ENCODE measurements at regions not wholly inside any gene's neighbourhood (a gene's known extent, or its start where the extent isn't known, plus 50 kb on each side); places are given as distances from the start of the nearest gene placed in this dataset.

DNA sequence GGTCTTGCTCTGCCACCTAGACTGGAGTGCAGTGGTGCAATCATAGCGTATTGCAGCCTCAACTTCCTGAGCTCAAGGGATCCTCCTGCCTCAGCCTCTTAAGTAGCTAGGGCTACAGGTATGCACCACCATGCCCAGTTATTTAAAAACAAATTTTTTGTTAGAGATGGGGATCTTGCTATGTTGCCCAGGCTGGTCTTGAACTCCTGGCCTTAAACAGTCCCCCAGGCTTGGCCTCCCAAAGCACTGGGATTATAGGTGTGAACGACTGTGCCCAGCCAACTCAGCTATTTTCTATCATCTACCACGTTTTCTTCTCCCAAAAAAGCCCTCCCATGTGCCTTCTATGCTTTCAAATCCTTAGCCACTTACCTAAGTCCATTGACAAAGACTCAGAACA, 243.7 kb upstream of the SOX4 start:
- no peaks in the 10 kb centered on the region for H3K36me3 ChIP-seq
- DNase-seq (no peak), ATAC-seq (no peak)
- intact Hi-C loops (cut with DNase I), result no loop called here
- no peak for TF ChIP-seq CTCF (IDR thresholded peaks at IDR 0.05)
- no peak overlapping the region for H3K4me3 ChIP-seq
- no peak overlapping the region for H3K27ac ChIP-seq
- no peaks in the 10 kb centered on the region for H3K27me3 ChIP-seq
- H3K4me1 ChIP-seq, result no peaks in the 10 kb centered on the region
- no peaks in the 10 kb centered on the region for H3K9me3 ChIP-seq

DNA sequence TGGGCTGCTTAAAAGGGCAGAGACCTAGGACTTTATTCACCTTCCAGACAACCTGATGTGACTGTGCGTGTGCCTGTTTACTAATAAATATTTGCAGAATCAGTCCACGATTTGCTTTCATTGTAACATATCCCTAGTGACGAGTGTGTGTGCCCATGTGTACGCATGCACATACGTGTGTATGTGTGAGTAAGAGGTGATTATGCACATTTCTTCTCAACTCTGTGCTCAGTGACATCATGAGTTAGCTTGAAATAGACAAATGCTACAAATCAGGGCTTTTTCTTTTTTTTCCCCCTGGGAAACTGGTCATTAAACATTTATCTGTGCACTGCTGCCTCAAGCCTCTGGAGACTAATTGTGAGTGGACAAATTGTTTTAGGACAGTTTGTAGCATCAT, 242.6 kb upstream of the SOX4 start:
- ATAC-seq (no peak), DNase-seq (no peak)
- Histone ChIP-seq H3K4me3 (no peak overlapping the region), H3K36me3 (no peaks in the 10 kb centered on the region), H3K27ac (no peak overlapping the region), H3K27me3 (no peaks in the 10 kb centered on the region), H3K4me1 (no peaks in the 10 kb centered on the region), H3K9me3 (no peaks in the 10 kb centered on the region)
- no peak for TF ChIP-seq CTCF (IDR thresholded peaks at IDR 0.05)
- intact Hi-C loops (cut with DNase I), result no loop called here

- no peak overlapping the region for H3K4me3 ChIP-seq
- TF ChIP-seq CTCF (IDR thresholded peaks at IDR 0.05), result no peak
- DNase-seq (no peak), ATAC-seq (peak; percentile 82)
- H3K4me1 ChIP-seq, result no peaks in the 10 kb centered on the region
- intact Hi-C loops (cut with DNase I), result no loop called here
- H3K9me3 ChIP-seq, result no peaks in the 10 kb centered on the region
- H3K27ac ChIP-seq, result no peak overlapping the region
- no peaks in the 10 kb centered on the region for H3K27me3 ChIP-seq
- no peaks in the 10 kb centered on the region for H3K36me3 ChIP-seq
These were observed 241.4 kb upstream of the SOX4 start for GRCh38 chr6:21352131-21352530.

DNA sequence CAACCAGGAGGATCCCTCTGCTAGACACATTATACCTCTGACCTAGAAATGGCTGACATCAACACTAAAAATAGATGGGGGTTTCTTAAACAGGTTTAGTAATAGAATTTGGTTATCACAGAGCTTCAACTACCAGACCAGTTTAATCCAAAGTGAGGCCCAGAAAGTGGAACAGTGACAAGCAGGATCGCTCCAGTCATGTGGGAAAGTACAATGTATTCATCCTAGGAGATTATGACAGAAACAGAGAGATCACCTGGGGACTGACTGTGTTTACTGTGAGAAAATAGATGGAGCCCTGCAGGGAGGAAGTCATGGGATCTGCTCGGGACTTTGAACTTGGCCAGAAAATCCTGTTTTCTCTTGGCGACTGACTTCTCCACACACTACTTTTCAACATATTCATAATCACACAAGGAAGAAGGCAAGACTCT, 238.7 kb upstream of the SOX4 start:
- no peak overlapping the region for H3K27ac ChIP-seq
- no peak overlapping the region for H3K4me3 ChIP-seq
- DNase-seq, result no peak
- no peak for ATAC-seq
- H3K4me1 ChIP-seq, result no peaks in the 10 kb centered on the region
- H3K9me3 ChIP-seq, result no peaks in the 10 kb centered on the region
- no peaks in the 10 kb centered on the region for H3K27me3 ChIP-seq
- intact Hi-C loops (cut with DNase I), result no loop called here
- TF ChIP-seq CTCF (IDR thresholded peaks at IDR 0.05), result no peak
- H3K36me3 ChIP-seq, result no peaks in the 10 kb centered on the region

DNA sequence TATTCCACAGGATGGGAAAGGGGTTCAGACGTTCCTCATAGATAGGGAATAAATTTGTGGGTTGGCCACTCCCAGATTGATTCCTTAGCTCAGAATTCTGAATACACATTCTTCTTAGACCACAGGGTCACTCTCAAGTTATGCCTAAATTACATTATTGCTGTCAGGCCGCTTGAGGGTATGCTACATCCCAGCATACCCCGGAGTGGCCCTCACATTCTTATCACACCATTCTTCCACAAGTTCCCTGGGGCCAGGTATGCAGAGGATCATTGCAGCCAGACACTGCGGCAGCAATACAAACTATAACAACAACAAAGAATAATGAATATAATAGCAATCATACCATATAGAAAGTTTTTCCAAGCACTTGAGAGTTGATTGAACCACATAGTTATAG, 237.9 kb upstream of the SOX4 start:
- Histone ChIP-seq H3K27me3 (no peaks in the 10 kb centered on the region), H3K36me3 (no peaks in the 10 kb centered on the region), H3K27ac (no peak overlapping the region), H3K4me1 (no peaks in the 10 kb centered on the region), H3K9me3 (no peaks in the 10 kb centered on the region), H3K4me3 (no peak overlapping the region)
- TF ChIP-seq CTCF (IDR thresholded peaks at IDR 0.05), result no peak
- no peak for ATAC-seq
- intact Hi-C loops (cut with DNase I), result no loop called here
- no peak for DNase-seq

Data from left lung (tissue), 4 donors.